ENCODE measurements at regions not wholly inside any gene's neighbourhood (a gene's known extent, or its start where the extent isn't known, plus 50 kb on each side); places are given as distances from the start of the nearest gene placed in this dataset.

- no peak for DNase-seq
Observed at GRCh38 chr7:10205696-10206095, 768.0 kb upstream of the PHF14 start.

- DNase-seq = no peak
Observed at GRCh38 chr7:10210000-10210399, 763.7 kb upstream of the PHF14 start.

- no peak for DNase-seq
Observed at GRCh38 chr7:10211016-10211415, 762.7 kb upstream of the PHF14 start.

GRCh38 chr7:10211861-10212260 is 761.8 kb upstream of the PHF14 start:
- no peak for DNase-seq

GRCh38 chr7:10212649-10213048 is 761.0 kb upstream of the PHF14 start:
- no peak for DNase-seq

GRCh38 chr7:10216462-10216861 is 757.2 kb upstream of the PHF14 start:
- no peak for DNase-seq

- no peak for DNase-seq
Observed at GRCh38 chr7:10221084-10221483, 752.6 kb upstream of the PHF14 start.

GRCh38 chr7:10222976-10223375 is 750.7 kb upstream of the PHF14 start:
- DNase-seq = no peak

GRCh38 chr7:10225275-10225674 is 748.4 kb upstream of the PHF14 start:
- DNase-seq = no peak

GRCh38 chr7:10237306-10237705 is 736.4 kb upstream of the PHF14 start:
- DNase-seq = no peak

GRCh38 chr7:10238641-10239040 is 735.0 kb upstream of the PHF14 start:
- DNase-seq = no peak

- no peak for DNase-seq
Observed at GRCh38 chr7:10239695-10240345, 733.9 kb upstream of the PHF14 start.

GRCh38 chr7:10245406-10245805 is 728.3 kb upstream of the PHF14 start:
- no peak for DNase-seq

GRCh38 chr7:10257438-10257837 is 716.2 kb upstream of the PHF14 start:
- DNase-seq = no peak

GRCh38 chr7:10266976-10267375 is 706.7 kb upstream of the PHF14 start:
- DNase-seq = no peak

- no peak for DNase-seq
Observed at GRCh38 chr7:10268034-10268433, 705.6 kb upstream of the PHF14 start.

- no peak for DNase-seq
Observed at GRCh38 chr7:10282909-10283308, 690.8 kb upstream of the PHF14 start.

- DNase-seq = no peak
Observed at GRCh38 chr7:10284001-10284400, 689.7 kb upstream of the PHF14 start.

- DNase-seq = no peak
Observed at GRCh38 chr7:10299384-10299783, 674.3 kb upstream of the PHF14 start.

GRCh38 chr7:10300577-10300976 is 673.1 kb upstream of the PHF14 start:
- DNase-seq = no peak

GRCh38 chr7:10308276-10308675 is 665.4 kb upstream of the PHF14 start:
- no peak for DNase-seq

GRCh38 chr7:10312942-10313341 is 660.7 kb upstream of the PHF14 start:
- no peak for DNase-seq

- no peak for DNase-seq
Observed at GRCh38 chr7:10315881-10316280, 657.8 kb upstream of the PHF14 start.

GRCh38 chr7:10316488-10316887 is 657.2 kb upstream of the PHF14 start:
- DNase-seq = no peak

GRCh38 chr7:10325395-10325794 is 648.3 kb upstream of the PHF14 start:
- no peak for DNase-seq

- DNase-seq = no peak
Observed at GRCh38 chr7:10343108-10343507, 630.6 kb upstream of the PHF14 start.
